ENCODE measurements at regions not wholly inside any gene's neighbourhood (a gene's known extent, or its start where the extent isn't known, plus 50 kb on each side); places are given as distances from the start of the nearest gene placed in this dataset.
"Not testable (repeated sequence)": the region's sequence is repeated elsewhere in the genome, so short reads cannot be mapped to it uniquely, and the experiment has no call there.

- no peak for DNase-seq
Observed at GRCh38 chr6:15121977-15122550, 123.8 kb upstream of the JARID2 start.

- DNase-seq: no peak
Observed at GRCh38 chr6:15129887-15130286, 116.0 kb upstream of the JARID2 start.

- no peak for DNase-seq
Observed at GRCh38 chr6:15131234-15131633, 114.6 kb upstream of the JARID2 start.

- no peak for DNase-seq
Observed at GRCh38 chr6:15131651-15132061, 114.2 kb upstream of the JARID2 start.

GRCh38 chr6:15132167-15132566 lies 113.7 kb upstream of the JARID2 start:
- DNase-seq: no peak

GRCh38 chr6:15132854-15133670 lies 112.8 kb upstream of the JARID2 start:
- DNase-seq: no peak

- DNase-seq: no peak
Observed at GRCh38 chr6:15137086-15137485, 108.8 kb upstream of the JARID2 start.

GRCh38 chr6:15143086-15143485 lies 102.8 kb upstream of the JARID2 start:
- no peak for DNase-seq

GRCh38 chr6:15143540-15143939 lies 102.3 kb upstream of the JARID2 start:
- no peak for DNase-seq

GRCh38 chr6:15145821-15146220 lies 100.0 kb upstream of the JARID2 start:
- DNase-seq: no peak

GRCh38 chr6:15147827-15148226 lies 98.0 kb upstream of the JARID2 start:
- no peak for DNase-seq

- DNase-seq: no peak
Observed at GRCh38 chr6:15148356-15148946, 97.4 kb upstream of the JARID2 start.

- no peak for DNase-seq
Observed at GRCh38 chr6:15150207-15150606, 95.7 kb upstream of the JARID2 start.

GRCh38 chr6:15152700-15153099 lies 93.2 kb upstream of the JARID2 start:
- DNase-seq: no peak

- no peak for DNase-seq
Observed at GRCh38 chr6:15153191-15153590, 92.7 kb upstream of the JARID2 start.

- DNase-seq: no peak
Observed at GRCh38 chr6:15157479-15157878, 88.4 kb upstream of the JARID2 start.

- no peak for DNase-seq
Observed at GRCh38 chr6:15158821-15159619, 86.8 kb upstream of the JARID2 start.

- no peak for DNase-seq
Observed at GRCh38 chr6:15160812-15161211, 85.1 kb upstream of the JARID2 start.

- not testable (repeated sequence) for DNase-seq
Observed at GRCh38 chr6:15164855-15165254, 81.0 kb upstream of the JARID2 start.

- no peak for DNase-seq
Observed at GRCh38 chr6:15166121-15166520, 79.7 kb upstream of the JARID2 start.

GRCh38 chr6:15170126-15170525 lies 75.7 kb upstream of the JARID2 start:
- no peak for DNase-seq

GRCh38 chr6:15171026-15171425 lies 74.8 kb upstream of the JARID2 start:
- no peak for DNase-seq

GRCh38 chr6:15176816-15177370 lies 69.0 kb upstream of the JARID2 start:
- DNase-seq: no peak
